ENCODE measurements at regions not wholly inside any gene's neighbourhood (a gene's known extent, or its start where the extent isn't known, plus 50 kb on each side); places are given as distances from the start of the nearest gene placed in this dataset.

- TF ChIP-seq POLR2AphosphoS5 (IDR thresholded peaks at IDR 0.05; ENCODE audit: borderline replicate concordance, low read depth, low read length) (no peak), EZH2 (IDR thresholded peaks at IDR 0.05) (no peak), FOXP2 (optimal IDR thresholded peaks at IDR 0.05; ENCODE audit: control extremely low read depth, extremely low read length, insufficient read depth) (no peak)
These were observed 66.3 kb downstream of the MAT2B start for GRCh38 chr5:163571744-163572143.
